SHP77 treated with DMSO at 0.1 percent for 48 hours (cell line): ENCODE measurements at regions not wholly inside any gene's neighbourhood (a gene's known extent, or its start where the extent isn't known, plus 50 kb on each side); places are given as distances from the start of the nearest gene placed in this dataset.

Experiments used
- DNase-seq: peaks from one replicate; lab custom pipeline; 2025; lab: John Stamatoyannopoulos, UW

GRCh38 chr15:79185199-79185598, 94.6 kb upstream of the RASGRF1 start:
- DNase-seq = no peak

DNA sequence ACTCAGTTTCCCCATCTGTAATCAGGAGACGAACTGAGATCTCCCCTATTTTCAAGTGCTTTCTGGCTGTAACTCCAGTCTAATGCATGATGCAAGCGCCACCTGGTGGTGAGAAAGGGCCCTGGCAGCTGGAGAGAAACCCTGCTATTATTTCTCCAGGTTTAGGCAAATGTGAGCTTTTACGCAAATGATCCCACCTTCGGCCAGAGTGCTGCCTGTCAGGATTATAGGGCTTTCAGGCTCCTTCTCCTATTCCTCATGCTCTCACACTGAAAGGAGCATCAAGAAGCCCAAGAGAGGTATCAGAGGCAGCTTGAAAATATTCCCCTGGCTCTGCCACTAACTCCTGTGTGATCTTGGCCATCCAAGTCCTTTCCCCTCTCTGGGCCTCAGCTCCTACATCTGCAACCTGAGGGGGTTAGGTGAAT, 93.9 kb upstream of the RASGRF1 start:
- DNase-seq = no peak

- no peak for DNase-seq
Measured at GRCh38 chr15:79180318-79180717, 89.7 kb upstream of the RASGRF1 start.

- DNase-seq = no peak
Measured at GRCh38 chr15:79179597-79179996, 89.0 kb upstream of the RASGRF1 start.

DNA sequence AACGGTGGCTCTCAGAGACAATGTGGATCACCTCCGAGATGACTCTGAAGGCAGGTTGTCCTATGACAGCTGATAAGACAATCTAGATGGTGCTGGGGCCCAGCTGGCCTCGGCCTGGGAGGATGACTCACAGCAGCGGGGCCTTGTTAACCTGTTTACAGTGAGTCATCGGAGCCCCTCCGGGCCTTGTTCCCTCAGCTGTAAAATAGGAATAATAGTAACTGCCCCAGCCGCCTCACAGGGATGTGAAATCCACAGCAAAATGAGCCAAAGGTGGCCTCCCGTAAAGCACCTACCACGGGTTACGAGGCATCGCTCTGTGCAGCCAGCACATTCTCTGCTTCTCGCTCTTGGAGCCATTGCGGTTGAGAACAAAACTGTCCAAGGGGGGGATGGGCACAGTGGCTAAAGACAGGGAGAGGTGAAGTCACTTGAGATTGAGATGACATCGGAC, 88.6 kb upstream of the RASGRF1 start:
- DNase-seq = peak; percentile 69

GRCh38 chr15:79178594-79178993, 88.0 kb upstream of the RASGRF1 start:
- no peak for DNase-seq

- no peak for DNase-seq
Measured at GRCh38 chr15:79176151-79176550, 85.6 kb upstream of the RASGRF1 start.

GRCh38 chr15:79172801-79173460, 82.4 kb upstream of the RASGRF1 start:
- DNase-seq = no peak

- DNase-seq = peak; percentile 1
Measured at GRCh38 chr15:79172032-79172481, 81.5 kb upstream of the RASGRF1 start.

GRCh38 chr15:79171320-79172031, 80.9 kb upstream of the RASGRF1 start:
- DNase-seq = no peak

GRCh38 chr15:79170256-79170664, 79.7 kb upstream of the RASGRF1 start:
- no peak for DNase-seq

- DNase-seq = no peak
Measured at GRCh38 chr15:79169526-79170133, 79.0 kb upstream of the RASGRF1 start.

- DNase-seq = peak; percentile 26
Measured at GRCh38 chr15:79168922-79169456, 78.4 kb upstream of the RASGRF1 start.

DNA sequence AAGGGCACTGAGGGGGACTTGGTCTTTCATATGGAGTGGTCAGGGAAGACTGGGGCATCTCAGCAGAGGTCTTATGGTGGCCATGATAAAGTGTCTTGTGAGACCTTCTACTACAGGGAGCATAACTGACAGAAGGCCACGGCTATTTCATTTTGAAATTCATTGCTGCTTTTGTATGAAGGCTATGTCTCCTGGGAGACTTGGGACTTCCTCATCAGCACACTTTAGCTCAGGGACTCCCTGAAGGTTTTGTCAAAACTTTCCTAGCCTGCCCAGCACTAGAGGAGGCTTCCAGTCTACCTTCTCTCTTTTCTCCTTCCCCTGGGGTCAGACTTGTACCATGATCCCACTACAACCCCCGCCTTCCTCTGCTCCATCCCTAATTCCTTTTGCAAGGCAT, 77.2 kb upstream of the RASGRF1 start:
- no peak for DNase-seq

DNA sequence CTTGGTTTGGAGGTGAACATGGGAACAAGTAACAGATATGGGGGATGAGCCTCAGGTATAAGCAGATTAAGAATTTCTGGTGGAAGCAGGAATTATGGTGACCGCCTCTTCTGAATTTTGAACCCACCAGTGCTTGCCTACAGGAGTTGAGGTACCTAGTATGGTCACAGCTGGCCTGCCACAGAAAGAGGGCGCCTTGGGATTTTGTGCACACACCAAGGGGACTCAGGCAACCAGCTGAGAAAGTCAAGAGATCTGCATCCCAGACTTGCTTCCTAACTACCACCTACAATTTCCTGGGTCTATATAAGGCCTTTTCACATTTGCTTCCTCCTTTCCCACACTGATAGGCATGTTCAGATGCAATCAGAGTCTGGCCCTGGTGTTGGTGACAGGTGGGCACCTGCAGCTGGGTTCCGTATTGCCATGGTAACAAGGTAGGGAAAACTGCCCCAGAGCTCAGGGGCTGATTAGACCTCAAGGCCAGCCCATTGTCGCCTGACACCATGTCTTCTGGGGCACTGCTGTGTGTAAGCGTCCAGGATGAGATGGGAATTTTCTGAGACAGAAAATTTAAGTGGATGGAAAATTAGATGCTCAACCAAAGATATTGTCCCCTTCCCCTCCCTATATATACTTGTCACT, 75.9 kb upstream of the RASGRF1 start:
- DNase-seq = no peak

- no peak for DNase-seq
Measured at GRCh38 chr15:79164465-79164864, 73.9 kb upstream of the RASGRF1 start.

- no peak for DNase-seq
Measured at GRCh38 chr15:79164043-79164442, 73.5 kb upstream of the RASGRF1 start.

DNA sequence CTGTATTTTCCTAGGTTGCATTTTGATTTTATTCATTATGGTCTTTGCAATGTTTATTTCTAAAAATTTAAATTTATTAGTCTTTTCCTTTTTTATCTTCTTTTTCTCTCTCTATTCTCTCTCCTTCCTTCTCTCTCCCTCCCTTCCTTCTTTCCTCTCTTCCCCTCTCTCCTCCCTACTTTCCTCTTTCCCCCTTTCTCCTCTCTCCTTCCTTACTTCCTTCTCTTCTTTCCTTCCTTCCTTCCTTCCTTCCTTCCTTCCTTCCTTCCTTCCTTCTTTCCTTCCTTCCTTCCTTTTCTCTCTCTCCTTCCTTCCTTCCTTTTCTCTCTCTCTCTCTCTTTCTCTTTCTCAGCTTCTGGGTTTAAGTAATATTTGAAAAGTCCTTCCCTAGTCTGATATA, 72.8 kb upstream of the RASGRF1 start:
- no peak for DNase-seq

- no peak for DNase-seq
Measured at GRCh38 chr15:79161837-79162508, 71.4 kb upstream of the RASGRF1 start.

- DNase-seq = no peak
Measured at GRCh38 chr15:79160211-79160610, 69.6 kb upstream of the RASGRF1 start.
